Panc1 (cell line): ENCODE measurements at regions not wholly inside any gene's neighbourhood (a gene's known extent, or its start where the extent isn't known, plus 50 kb on each side); places are given as distances from the start of the nearest gene placed in this dataset.

Source experiments
- ATAC-seq: fragments of 200-7000 bp; cut with Tn5 transposase; 2 replicates; pipeline ENCODE4 v1.9.1; 2020; ENCODE audit warnings: mild to moderate bottlenecking, moderate library complexity
- BruUV-seq: library from RNA; stranded (reverse); fragments of 400-500 nt; replicated peaks from 2 replicates; lab custom pipeline; 2021; lab: Mats Ljungman, UMichigan
- CTCF ChIA-PET: fragments of 300-600 bp; sonication (Branson Sonifier 250); formaldehyde crosslinking; loops from one replicate; lab custom pipeline; 2022; ENCODE audit warnings: antibody characterized with exemption; lab: Charles Lee
- POLR2A ChIA-PET: fragments of 300-600 bp; sonication (Branson Sonifier 250); formaldehyde crosslinking; loops from one replicate; lab custom pipeline; 2022; ENCODE audit warnings: antibody characterized with exemption; lab: Charles Lee
- DNase-seq: peaks from one replicate; pipeline ENCODE4 v3.0.0-alpha.2; 2010; ENCODE audit warnings: low read depth, low spot score
- H3K27ac ChIP-seq: 2 replicates; pipeline ENCODE4 v1.5.1; 2011; ENCODE audit warnings: mild to moderate bottlenecking, low read length, inconsistent platforms
- H3K27me3 ChIP-seq: fragments of 200-500 bp; sonication (Bioruptor generic); 2 replicates; pipeline ENCODE4 v1.6.0; 2014; ENCODE audit warnings: low read length, inconsistent platforms; ENCODE audit not compliant: control insufficient read depth, insufficient read depth
- H3K36me3 ChIP-seq: fragments of 200-500 bp; sonication (Bioruptor generic); 2 replicates; pipeline ENCODE4 v1.5.1; 2014; ENCODE audit warnings: inconsistent platforms, mild to moderate bottlenecking, low read length, moderate library complexity; ENCODE audit not compliant: control insufficient read depth, insufficient read depth
- H3K4me1 ChIP-seq: 2 replicates; pipeline ENCODE4 v1.5.1; 2011; ENCODE audit warnings: inconsistent platforms, mild to moderate bottlenecking, low read length, moderate library complexity; ENCODE audit not compliant: control insufficient read depth, insufficient read depth
- H3K4me3 ChIP-seq, 2 experiments: 2 replicates each; pipeline ENCODE4 v1.5.1; 2011 to 2012; ENCODE audit warnings: low read depth in 2 of 2, low read length in 2 of 2, mild to moderate bottlenecking in 2 of 2, inconsistent platforms in 1 of 2, moderate library complexity in 1 of 2
- H3K9me3 ChIP-seq: fragments of 200-500 bp; sonication (Bioruptor generic); 2 replicates; pipeline ENCODE4 v1.5.1; 2014; ENCODE audit warnings: low read depth, mild to moderate bottlenecking, inconsistent platforms, low read length, moderate library complexity; ENCODE audit not compliant: control insufficient read depth, insufficient read depth
- CTCF ChIP-seq: fragments of 450-650 bp; IDR thresholded peaks from 2 replicates; pipeline ENCODE4 v1.5.1; 2017; ENCODE audit warnings: mild to moderate bottlenecking
- POLR2AphosphoS5 ChIP-seq: IDR thresholded peaks from 2 replicates; pipeline ENCODE4 v1.6.1; 2012; ENCODE audit warnings: mild to moderate bottlenecking, low read depth, low read length, moderate library complexity
- SIN3A ChIP-seq: IDR thresholded peaks from 2 replicates; pipeline ENCODE4 v1.6.1; 2012; ENCODE audit warnings: low read depth, mild to moderate bottlenecking, low read length, moderate library complexity, borderline replicate concordance; ENCODE audit not compliant: insufficient read depth
- TCF7L2 ChIP-seq: IDR thresholded peaks from 2 replicates; pipeline ENCODE4 v1.6.1; 2011; ENCODE audit warnings: mild to moderate bottlenecking, low read depth, low read length, inconsistent platforms
- in situ Hi-C: cut with HindIII; loops from 2 replicates; pipeline ENCODE4 v1.10.0; 2016; ENCODE audit warnings: low sequenced_read_pairs, low pct_unique_long_range_greater_than_20kb
- intact Hi-C: fragments of 100-400 bp; cut with micrococcal nuclease; formaldehyde crosslinking; loops from one replicate; pipeline ENCODE4 v1.10.0; 2022; ENCODE audit not compliant: unreplicated experiment
- TF ChIP-seq, protein P1 (sequence below), 2 experiments: IDR thresholded peaks; 2 replicates each; pipeline ENCODE4 v1.6.1; 2011 to 2012; ENCODE audit warnings: low read depth in 2 of 2, control low read depth in 1 of 2, low read length in 1 of 2, mild to moderate bottlenecking in 1 of 2, moderate library complexity in 1 of 2; ENCODE audit not compliant: insufficient read depth in 1 of 2

- Histone ChIP-seq H3K27ac (no peak overlapping the region), H3K4me1 (peaks cover 3% of the 10 kb centered on the region; the same call in 1 of the 2 replicates), H3K9me3 (no peaks in the 10 kb centered on the region), H3K27me3 (no peaks in the 10 kb centered on the region), H3K36me3 (no peaks in the 10 kb centered on the region), H3K4me3 (no peak overlapping the region)
- no peak for ATAC-seq
- in situ Hi-C loops = no loop called here
- BruUV-seq = no TSS peak
- CTCF ChIA-PET = no interaction called here
- POLR2A ChIA-PET = no interaction called here
- intact Hi-C loops = no loop called here
- no peak for DNase-seq
- TF ChIP-seq CTCF (no peak), TCF7L2 (no peak), SIN3A (no peak), POLR2AphosphoS5 (no peak)
- TF ChIP-seq, protein P1, sequence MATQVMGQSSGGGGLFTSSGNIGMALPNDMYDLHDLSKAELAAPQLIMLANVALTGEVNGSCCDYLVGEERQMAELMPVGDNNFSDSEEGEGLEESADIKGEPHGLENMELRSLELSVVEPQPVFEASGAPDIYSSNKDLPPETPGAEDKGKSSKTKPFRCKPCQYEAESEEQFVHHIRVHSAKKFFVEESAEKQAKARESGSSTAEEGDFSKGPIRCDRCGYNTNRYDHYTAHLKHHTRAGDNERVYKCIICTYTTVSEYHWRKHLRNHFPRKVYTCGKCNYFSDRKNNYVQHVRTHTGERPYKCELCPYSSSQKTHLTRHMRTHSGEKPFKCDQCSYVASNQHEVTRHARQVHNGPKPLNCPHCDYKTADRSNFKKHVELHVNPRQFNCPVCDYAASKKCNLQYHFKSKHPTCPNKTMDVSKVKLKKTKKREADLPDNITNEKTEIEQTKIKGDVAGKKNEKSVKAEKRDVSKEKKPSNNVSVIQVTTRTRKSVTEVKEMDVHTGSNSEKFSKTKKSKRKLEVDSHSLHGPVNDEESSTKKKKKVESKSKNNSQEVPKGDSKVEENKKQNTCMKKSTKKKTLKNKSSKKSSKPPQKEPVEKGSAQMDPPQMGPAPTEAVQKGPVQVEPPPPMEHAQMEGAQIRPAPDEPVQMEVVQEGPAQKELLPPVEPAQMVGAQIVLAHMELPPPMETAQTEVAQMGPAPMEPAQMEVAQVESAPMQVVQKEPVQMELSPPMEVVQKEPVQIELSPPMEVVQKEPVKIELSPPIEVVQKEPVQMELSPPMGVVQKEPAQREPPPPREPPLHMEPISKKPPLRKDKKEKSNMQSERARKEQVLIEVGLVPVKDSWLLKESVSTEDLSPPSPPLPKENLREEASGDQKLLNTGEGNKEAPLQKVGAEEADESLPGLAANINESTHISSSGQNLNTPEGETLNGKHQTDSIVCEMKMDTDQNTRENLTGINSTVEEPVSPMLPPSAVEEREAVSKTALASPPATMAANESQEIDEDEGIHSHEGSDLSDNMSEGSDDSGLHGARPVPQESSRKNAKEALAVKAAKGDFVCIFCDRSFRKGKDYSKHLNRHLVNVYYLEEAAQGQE (IDR thresholded peaks at IDR 0.05; ENCODE audit: insufficient read depth in 1 of 2, low read depth in 2 of 2, low read length in 1 of 2) = no peak
These were observed 88.2 kb upstream of the DUSP5 start for GRCh38 chr10:110409488-110409887.

DNA sequence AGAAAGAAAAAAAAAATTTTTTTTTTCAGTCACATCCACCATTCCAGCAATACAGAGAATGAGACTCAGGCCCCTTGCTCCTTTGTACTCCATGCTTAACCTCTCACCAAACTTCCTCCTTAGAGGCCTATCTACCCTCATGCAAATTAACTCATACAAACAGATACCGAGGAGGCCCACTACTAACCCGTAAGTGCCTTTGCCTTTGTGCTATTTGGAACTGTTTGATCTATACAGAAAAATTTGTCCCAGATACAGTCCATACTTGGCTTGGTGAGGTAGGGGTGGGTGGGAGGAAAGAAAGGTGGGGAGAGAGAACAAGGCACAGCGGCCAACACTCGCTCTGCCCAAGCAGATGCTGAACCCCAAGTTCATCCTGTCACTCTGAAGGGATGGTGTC, 87.8 kb upstream of the DUSP5 start:
- no TSS peak for BruUV-seq
- no peaks in the 10 kb centered on the region for H3K27me3 ChIP-seq
- no peak overlapping the region for H3K4me3 ChIP-seq
- no peaks in the 10 kb centered on the region for H3K36me3 ChIP-seq
- ATAC-seq = no peak
- ChIA-PET CTCF (no interaction called here), POLR2A (no interaction called here)
- no peaks in the 10 kb centered on the region for H3K9me3 ChIP-seq
- DNase-seq = no peak
- no peak for TF ChIP-seq CTCF
- TF ChIP-seq SIN3A = no peak
- TF ChIP-seq, protein P1 (IDR thresholded peaks at IDR 0.05; ENCODE audit: insufficient read depth in 1 of 2, low read depth in 2 of 2, low read length in 1 of 2) = no peak
- no peak for TF ChIP-seq POLR2AphosphoS5
- TF ChIP-seq TCF7L2 = no peak
- no peak overlapping the region for H3K27ac ChIP-seq
- intact Hi-C loops (no loop called here), in situ Hi-C loops (no loop called here)
- peaks cover 5% of the 10 kb centered on the region; the same call in 1 of the 2 replicates for H3K4me1 ChIP-seq
